ENCODE measurements at regions not wholly inside any gene's neighbourhood (a gene's known extent, or its start where the extent isn't known, plus 50 kb on each side); places are given as distances from the start of the nearest gene placed in this dataset.
A peak's percentile ranks its signal among the peaks of the same experiment; 100 is the strongest.
"Not testable (repeated sequence)": the region's sequence is repeated elsewhere in the genome, so short reads cannot be mapped to it uniquely, and the experiment has no call there.

- not testable (repeated sequence) for H3K9me3 Mint-ChIP-seq, H3K36me3 Mint-ChIP-seq
- peak overlapping the region in 1 of 5 donors; percentile 7 for H3K4me3 Mint-ChIP-seq
- H3K27ac Mint-ChIP-seq, result peak overlapping the region; percentile 81 to 96 (median 91)
- DNase-seq, result peak; percentile 19 to 47 (median 23)
- H3K4me1 Mint-ChIP-seq, result peaks cover 31 to 48% of the 10 kb centered on the region in 2 donors
- H3K27me3 Mint-ChIP-seq (ENCODE audit: low read depth in 3 of 3), result peaks cover 5 to 26% (median 11%) of the 10 kb centered on the region in 3 donors
Observed at GRCh38 chr6:168850027-168850736, 403.5 kb downstream of the THBS2 start.

- peaks cover 0 to 7% (median 0%) of the 10 kb centered on the region in 3 donors for H3K36me3 Mint-ChIP-seq
- peaks cover 31 to 54% of the 10 kb centered on the region in 2 donors for H3K4me1 Mint-ChIP-seq
- DNase-seq, result peak in 1 of 3 donors; percentile 29
- H3K4me3 Mint-ChIP-seq, result peak overlapping the region in 4 of 5 donors; percentile 18 to 38 (median 26)
- peaks cover 0 to 4% (median 2%) of the 10 kb centered on the region in 6 donors for H3K9me3 Mint-ChIP-seq
- H3K27ac Mint-ChIP-seq, result peak overlapping the region; percentile 81 to 96 (median 91)
- peaks cover 5 to 26% (median 11%) of the 10 kb centered on the region in 3 donors for H3K27me3 Mint-ChIP-seq (ENCODE audit: low read depth in 3 of 3)
Observed at GRCh38 chr6:168849459-168849858, 404.2 kb downstream of the THBS2 start.

GRCh38 chr6:168848797-168849196 is 404.8 kb downstream of the THBS2 start:
- peaks cover 31 to 54% of the 10 kb centered on the region in 2 donors for H3K4me1 Mint-ChIP-seq
- H3K27me3 Mint-ChIP-seq (ENCODE audit: low read depth in 3 of 3), result peaks cover 5 to 26% (median 11%) of the 10 kb centered on the region in 3 donors
- H3K9me3 Mint-ChIP-seq, result peaks cover 0 to 4% (median 2%) of the 10 kb centered on the region in 6 donors
- H3K27ac Mint-ChIP-seq, result peak overlapping the region; percentile 54 to 96 (median 90)
- H3K36me3 Mint-ChIP-seq, result peaks cover 0 to 7% (median 0%) of the 10 kb centered on the region in 3 donors
- DNase-seq, result no peak
- peak overlapping the region in 2 of 5 donors; percentile 18 to 43 for H3K4me3 Mint-ChIP-seq

GRCh38 chr6:168844821-168845609 is 404.0 kb downstream of the SMOC2 start:
- Mint-ChIP-seq H3K27me3 (ENCODE audit: low read depth in 3 of 3) (peaks cover 4 to 14% (median 6%) of the 10 kb centered on the region in 3 donors), H3K27ac (peak overlapping the region in 2 of 6 donors; percentile 16 to 37), H3K4me1 (peaks cover 14 to 28% of the 10 kb centered on the region in 2 donors), H3K4me3 (no peak overlapping the region), H3K9me3 (peaks cover 0 to 4% (median 2%) of the 10 kb centered on the region in 6 donors), H3K36me3 (peaks cover 0 to 4% (median 0%) of the 10 kb centered on the region in 3 donors)
- DNase-seq, result no peak

DNA sequence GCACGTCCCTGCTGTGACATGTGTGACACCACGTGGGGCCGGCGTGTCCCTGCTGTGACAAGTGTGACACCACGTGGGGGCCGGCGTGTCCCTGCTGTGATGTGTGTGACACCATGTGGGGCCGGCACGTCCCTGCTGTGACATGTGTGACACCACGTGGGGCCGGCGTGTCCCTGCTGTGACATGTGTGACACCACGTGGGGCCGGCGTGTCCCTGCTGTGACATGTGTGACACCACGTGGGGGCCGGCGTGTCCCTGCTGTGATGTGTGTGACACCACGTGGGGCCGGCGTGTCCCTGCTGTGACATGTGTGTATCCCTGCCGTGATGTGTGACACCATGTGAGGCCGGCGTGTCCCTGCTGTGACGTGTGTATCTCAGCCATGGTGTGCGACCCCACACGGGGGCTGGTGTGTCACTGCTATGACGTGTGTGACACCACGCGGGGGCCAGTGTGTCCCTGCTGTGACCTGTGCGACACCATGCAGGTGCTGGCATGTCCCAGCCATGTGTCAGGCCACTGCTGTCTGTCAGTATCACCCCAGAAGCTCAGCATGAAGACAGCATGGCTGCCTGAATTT is 401.7 kb downstream of the SMOC2 start:
- H3K4me3 Mint-ChIP-seq; H3K9me3 Mint-ChIP-seq; H3K27ac Mint-ChIP-seq; DNase-seq; H3K27me3 Mint-ChIP-seq (ENCODE audit: low read depth in 3 of 3): not testable (repeated sequence)
- peaks cover 0 to 16% of the 10 kb centered on the region in 2 donors for H3K4me1 Mint-ChIP-seq
- peaks cover 0 to 11% (median 4%) of the 10 kb centered on the region in 3 donors for H3K36me3 Mint-ChIP-seq

GRCh38 chr6:168841609-168842278 is 400.8 kb downstream of the SMOC2 start:
- DNase-seq, result no peak
- Mint-ChIP-seq H3K4me3 (no peak overlapping the region), H3K9me3 (no peaks in the 10 kb centered on the region), H3K27ac (peak overlapping the region in 2 of 6 donors; percentile 3 to 11), H3K27me3 (ENCODE audit: low read depth in 3 of 3) (peaks cover 0 to 5% (median 0%) of the 10 kb centered on the region in 3 donors), H3K36me3 (peaks cover 0 to 13% (median 4%) of the 10 kb centered on the region in 3 donors), H3K4me1 (peaks cover 0 to 16% of the 10 kb centered on the region in 2 donors)

GRCh38 chr6:168840932-168841331 is 399.9 kb downstream of the SMOC2 start:
- not testable (repeated sequence) for H3K4me3 Mint-ChIP-seq, DNase-seq
- H3K27ac Mint-ChIP-seq, result peak overlapping the region in 1 of 6 donors; percentile 86

DNA sequence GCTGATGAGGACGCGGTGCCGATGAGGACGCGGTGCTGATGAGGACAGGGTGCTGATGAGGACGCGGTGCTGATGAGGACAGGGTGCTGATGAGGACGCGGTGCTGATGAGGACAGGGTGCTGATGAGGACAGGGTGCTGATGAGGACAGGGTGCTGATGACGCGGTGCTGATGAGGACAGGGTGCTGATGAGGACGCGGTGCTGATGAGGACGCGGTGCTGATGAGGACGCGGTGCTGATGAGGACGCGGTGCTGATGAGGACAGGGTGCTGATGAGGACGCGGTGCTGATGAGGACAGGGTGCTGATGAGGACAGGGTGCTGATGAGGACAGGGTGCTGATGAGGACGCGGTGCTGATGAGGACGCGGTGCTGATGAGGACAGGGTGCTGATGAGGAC is 399.3 kb downstream of the SMOC2 start:
- Mint-ChIP-seq H3K36me3 (peaks cover 0 to 19% (median 4%) of the 10 kb centered on the region in 3 donors), H3K4me1 (peaks cover 0 to 13% of the 10 kb centered on the region in 2 donors)
- H3K4me3 Mint-ChIP-seq; H3K27ac Mint-ChIP-seq; H3K27me3 Mint-ChIP-seq (ENCODE audit: low read depth in 3 of 3); H3K9me3 Mint-ChIP-seq; DNase-seq: not testable (repeated sequence)

More at GRCh38 chr6:168840932-168841331, 399.9 kb downstream of the SMOC2 start:
- H3K9me3 Mint-ChIP-seq; H3K27me3 Mint-ChIP-seq (ENCODE audit: low read depth in 3 of 3): not testable (repeated sequence)
- peaks cover 0 to 12% of the 10 kb centered on the region in 2 donors for H3K4me1 Mint-ChIP-seq
- peaks cover 0 to 14% (median 4%) of the 10 kb centered on the region in 3 donors for H3K36me3 Mint-ChIP-seq

DNA sequence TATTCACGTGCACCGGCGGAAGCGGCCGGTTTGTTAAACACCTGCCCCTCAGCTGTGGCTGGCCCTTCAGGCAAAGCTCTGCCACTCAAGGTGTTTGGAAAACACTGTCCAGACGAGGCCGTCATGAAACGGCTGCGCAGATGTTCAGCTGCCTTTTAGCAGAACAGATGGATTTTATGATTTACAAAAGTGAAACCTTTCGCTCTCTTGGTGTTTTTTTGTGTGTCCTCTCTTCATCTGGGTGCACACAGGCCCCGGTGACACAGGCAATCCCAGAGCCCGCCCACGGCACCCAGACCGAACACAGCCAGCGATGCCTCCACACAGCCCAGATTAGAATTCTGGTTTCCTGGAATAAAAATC is 397.0 kb downstream of the SMOC2 start:
- Mint-ChIP-seq H3K4me3 (no peak overlapping the region), H3K27me3 (ENCODE audit: low read depth in 3 of 3) (peaks cover 0 to 8% (median 0%) of the 10 kb centered on the region in 3 donors), H3K4me1 (peaks cover 0 to 7% of the 10 kb centered on the region in 2 donors), H3K36me3 (peaks cover 0 to 19% (median 8%) of the 10 kb centered on the region in 3 donors), H3K9me3 (no peaks in the 10 kb centered on the region), H3K27ac (no peak overlapping the region)
- DNase-seq, result no peak

DNA sequence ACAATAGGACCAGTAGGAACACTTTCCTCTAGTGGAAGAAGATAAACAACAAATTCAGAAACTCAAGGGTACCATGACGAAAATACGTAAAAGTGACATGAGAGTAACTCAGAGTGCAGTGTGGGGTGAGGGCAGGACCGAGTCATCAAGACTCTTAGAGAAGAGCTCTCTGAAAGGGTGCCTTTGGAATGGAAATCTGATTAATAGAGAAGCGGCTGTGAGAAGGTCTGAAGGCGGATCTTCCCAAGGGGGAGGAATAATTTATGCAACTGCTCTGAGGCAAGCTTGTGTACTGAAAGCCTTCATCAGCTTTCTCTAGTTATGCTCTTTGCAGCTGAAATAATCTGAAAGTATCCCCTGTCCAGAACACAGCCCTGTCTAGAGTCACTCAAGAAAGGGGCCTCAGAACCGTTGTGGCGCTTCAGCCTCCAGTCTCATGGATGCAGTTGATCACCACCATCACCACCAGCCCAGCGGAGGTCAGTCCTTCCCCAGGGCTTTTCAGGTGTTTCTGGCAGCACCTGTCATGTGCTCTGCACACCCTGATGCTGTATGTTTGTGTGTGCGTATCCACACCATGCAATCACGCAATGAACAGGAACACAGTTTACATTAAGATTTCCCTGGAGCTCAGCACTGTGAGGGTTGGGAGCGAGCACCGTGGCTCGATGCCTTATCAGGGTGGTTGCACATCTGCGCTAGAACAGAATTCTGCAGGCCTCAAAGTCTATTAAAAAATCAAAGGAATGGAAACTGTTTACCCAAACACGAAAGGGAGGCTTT is 396.5 kb downstream of the SMOC2 start:
- Mint-ChIP-seq H3K27me3 (ENCODE audit: low read depth in 3 of 3) (peaks cover 0 to 8% (median 0%) of the 10 kb centered on the region in 3 donors), H3K27ac (peak overlapping the region in 2 of 6 donors; percentile 34 to 53)

DNA sequence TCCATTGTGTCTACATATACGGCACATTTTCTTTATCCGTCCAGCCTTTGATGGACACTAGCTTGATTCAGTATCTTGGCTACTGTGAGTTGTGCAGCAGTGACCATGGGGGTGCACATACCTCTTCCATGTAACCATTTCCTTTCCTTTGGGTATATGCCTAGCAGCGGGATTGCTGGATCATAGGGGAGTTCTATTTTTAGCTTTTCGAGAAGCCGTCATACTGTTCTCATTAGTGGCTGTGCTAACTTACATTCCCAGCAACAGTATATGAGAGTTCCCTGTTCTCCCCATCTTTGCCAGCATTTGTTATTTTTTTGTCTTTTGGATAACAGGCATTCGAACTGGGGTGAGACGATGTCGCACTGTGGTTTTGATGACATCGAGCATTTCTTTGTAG is 395.0 kb downstream of the SMOC2 start:
- Mint-ChIP-seq H3K27ac (peak overlapping the region in 1 of 6 donors; percentile 21), H3K36me3 (peaks cover 0 to 26% (median 6%) of the 10 kb centered on the region in 3 donors), H3K4me3 (no peak overlapping the region), H3K4me1 (peaks cover 0 to 7% of the 10 kb centered on the region in 2 donors), H3K27me3 (ENCODE audit: low read depth in 3 of 3) (peaks cover 0 to 6% (median 0%) of the 10 kb centered on the region in 3 donors), H3K9me3 (no peaks in the 10 kb centered on the region)
- no peak for DNase-seq

More for the DNA sequence above, 396.5 kb downstream of the SMOC2 start:
- Mint-ChIP-seq H3K4me3 (no peak overlapping the region), H3K9me3 (no peaks in the 10 kb centered on the region), H3K36me3 (peaks cover 0 to 22% (median 8%) of the 10 kb centered on the region in 3 donors), H3K4me1 (peaks cover 0 to 7% of the 10 kb centered on the region in 2 donors)
- no peak for DNase-seq

GRCh38 chr6:168834801-168835200 is 393.8 kb downstream of the SMOC2 start:
- Mint-ChIP-seq H3K9me3 (no peaks in the 10 kb centered on the region), H3K4me3 (no peak overlapping the region), H3K27ac (peak overlapping the region in 1 of 6 donors; percentile 45), H3K4me1 (peaks cover 0 to 7% of the 10 kb centered on the region in 2 donors), H3K27me3 (ENCODE audit: low read depth in 3 of 3) (peaks cover 0 to 5% (median 0%) of the 10 kb centered on the region in 3 donors), H3K36me3 (peaks cover 0 to 26% (median 4%) of the 10 kb centered on the region in 3 donors)
- no peak for DNase-seq
